ENCODE measurements at regions not wholly inside any gene's neighbourhood (a gene's known extent, or its start where the extent isn't known, plus 50 kb on each side); places are given as distances from the start of the nearest gene placed in this dataset.

GRCh38 chr13:74767050-74767449, 632.8 kb upstream of the KLF12 start:
- H3K9ac ChIP-seq (ENCODE audit: low read length in 3 of 3) = no peak overlapping the region
- intact Hi-C loops (cut with DNase I) = no loop called here
- H3K4me1 ChIP-seq (ENCODE audit: control insufficient read depth in 2 of 3, insufficient read depth in 2 of 3, low read depth in 1 of 3, low read length in 3 of 3) = no peaks in the 10 kb centered on the region
- no peak overlapping the region for H3K4me3 ChIP-seq (ENCODE audit: low read length in 3 of 3)
- no peaks in the 10 kb centered on the region for H3K27me3 ChIP-seq (ENCODE audit: control insufficient read depth, insufficient read depth, low read length)
- H3K9me3 ChIP-seq (ENCODE audit: control insufficient read depth in 2 of 3, insufficient read depth in 1 of 3, low read length in 3 of 3) = no peaks in the 10 kb centered on the region
- FAIRE-seq = no peak
- no peak for DNase-seq
- no peaks in the 10 kb centered on the region for H3K36me3 ChIP-seq (ENCODE audit: control insufficient read depth in 2 of 3, insufficient read depth in 3 of 3, low read length in 3 of 3)
- no peak overlapping the region for H3K27ac ChIP-seq (ENCODE audit: low read depth in 2 of 2, low read length in 2 of 2)
- TF ChIP-seq CTCF (IDR thresholded peaks at IDR 0.05; ENCODE audit: borderline replicate concordance, extremely low read depth, insufficient read depth) = no peak

GRCh38 chr13:74765955-74766354, 631.8 kb upstream of the KLF12 start:
- no peak for FAIRE-seq

GRCh38 chr13:74761801-74762757, 627.9 kb upstream of the KLF12 start:
- intact Hi-C loops (cut with DNase I) = no loop called here
- FAIRE-seq (no peak), DNase-seq (peak in 1 of 5 donors; percentile 30)

More at GRCh38 chr13:74765955-74766354, 631.8 kb upstream of the KLF12 start:
- H3K4me3 ChIP-seq (ENCODE audit: low read length in 3 of 3) = no peak overlapping the region
- DNase-seq = no peak
- H3K9ac ChIP-seq (ENCODE audit: low read length in 3 of 3) = no peak overlapping the region
- no peaks in the 10 kb centered on the region for H3K9me3 ChIP-seq (ENCODE audit: control insufficient read depth in 2 of 3, insufficient read depth in 1 of 3, low read length in 3 of 3)
- intact Hi-C loops (cut with DNase I) = no loop called here
- no peaks in the 10 kb centered on the region for H3K4me1 ChIP-seq (ENCODE audit: control insufficient read depth in 2 of 3, insufficient read depth in 2 of 3, low read depth in 1 of 3, low read length in 3 of 3)
- no peak for TF ChIP-seq CTCF (IDR thresholded peaks at IDR 0.05; ENCODE audit: borderline replicate concordance, extremely low read depth, insufficient read depth)
- H3K36me3 ChIP-seq (ENCODE audit: control insufficient read depth in 2 of 3, insufficient read depth in 3 of 3, low read length in 3 of 3) = no peaks in the 10 kb centered on the region
- no peaks in the 10 kb centered on the region for H3K27me3 ChIP-seq (ENCODE audit: control insufficient read depth, insufficient read depth, low read length)
- H3K27ac ChIP-seq (ENCODE audit: low read depth in 2 of 2, low read length in 2 of 2) = no peak overlapping the region

More at GRCh38 chr13:74761801-74762757, 627.9 kb upstream of the KLF12 start:
- Histone ChIP-seq H3K4me1 (ENCODE audit: control insufficient read depth in 2 of 3, insufficient read depth in 2 of 3, low read depth in 1 of 3, low read length in 3 of 3) (no peaks in the 10 kb centered on the region), H3K4me3 (ENCODE audit: low read length in 3 of 3) (no peak overlapping the region), H3K9ac (ENCODE audit: low read length in 3 of 3) (no peak overlapping the region), H3K9me3 (ENCODE audit: control insufficient read depth in 2 of 3, insufficient read depth in 1 of 3, low read length in 3 of 3) (no peaks in the 10 kb centered on the region), H3K36me3 (ENCODE audit: control insufficient read depth in 2 of 3, insufficient read depth in 3 of 3, low read length in 3 of 3) (no peaks in the 10 kb centered on the region), H3K27ac (ENCODE audit: low read depth in 2 of 2, low read length in 2 of 2) (no peak overlapping the region), H3K27me3 (ENCODE audit: control insufficient read depth, insufficient read depth, low read length) (no peaks in the 10 kb centered on the region)
- TF ChIP-seq CTCF (IDR thresholded peaks at IDR 0.05; ENCODE audit: borderline replicate concordance, extremely low read depth, insufficient read depth) = no peak
